DMS53 treated with DMSO at 0.1 percent for 48 hours (cell line): ENCODE measurements at regions not wholly inside any gene's neighbourhood (a gene's known extent, or its start where the extent isn't known, plus 50 kb on each side); places are given as distances from the start of the nearest gene placed in this dataset.

Experiments
- DNase-seq: peaks from one replicate; lab custom pipeline; 2025; ENCODE audit not compliant: unreplicated experiment; lab: John Stamatoyannopoulos, UW

- no peak for DNase-seq
Observed at GRCh38 chr9:107918749-107919148, 429.2 kb upstream of the KLF4 start.

DNA sequence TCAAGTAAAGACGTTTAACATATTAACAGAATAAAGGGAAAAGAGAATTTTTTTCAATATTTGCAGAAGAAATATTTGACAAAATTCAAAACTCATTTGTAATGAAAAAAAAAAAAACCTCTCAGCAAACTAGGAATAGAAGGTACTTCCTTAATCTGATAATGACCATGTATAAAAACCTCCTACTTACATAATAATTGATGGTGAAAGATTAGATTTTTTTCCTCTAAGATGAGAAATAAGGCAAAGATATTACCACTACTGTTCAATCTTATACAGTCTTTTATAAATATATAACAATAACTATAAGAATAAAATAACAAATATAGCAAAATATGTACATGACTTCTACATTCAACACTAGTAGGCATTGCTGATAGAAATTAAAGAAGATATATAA, 424.6 kb upstream of the KLF4 start:
- no peak for DNase-seq

- no peak for DNase-seq
Observed at GRCh38 chr9:107907715-107908114, 418.1 kb upstream of the KLF4 start.

DNA sequence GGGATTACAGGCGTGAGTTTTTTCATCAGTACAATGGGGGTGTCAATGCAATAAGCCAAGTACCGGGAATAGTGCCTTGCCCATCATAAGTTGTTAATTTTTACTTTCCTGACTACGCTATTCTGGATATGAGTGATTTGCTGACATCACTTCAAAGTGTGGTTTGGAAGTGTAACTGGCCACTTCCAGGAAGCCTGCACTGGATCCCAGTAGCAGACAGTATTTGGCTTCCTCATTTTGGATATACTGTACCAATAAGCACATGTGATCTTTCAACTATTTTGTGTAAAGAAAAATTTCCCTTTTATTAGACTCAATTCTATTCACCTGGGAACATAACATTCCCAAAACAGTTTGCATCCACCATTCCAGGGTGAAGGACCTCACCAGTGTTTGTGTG, 417.7 kb upstream of the KLF4 start:
- DNase-seq: no peak

- DNase-seq: no peak
Observed at GRCh38 chr9:107906074-107906473, 416.5 kb upstream of the KLF4 start.

GRCh38 chr9:107905308-107906020, 415.9 kb upstream of the KLF4 start:
- no peak for DNase-seq

GRCh38 chr9:107899961-107900330, 410.4 kb upstream of the KLF4 start:
- no peak for DNase-seq

GRCh38 chr9:107898761-107899160, 409.2 kb upstream of the KLF4 start:
- DNase-seq: no peak

DNA sequence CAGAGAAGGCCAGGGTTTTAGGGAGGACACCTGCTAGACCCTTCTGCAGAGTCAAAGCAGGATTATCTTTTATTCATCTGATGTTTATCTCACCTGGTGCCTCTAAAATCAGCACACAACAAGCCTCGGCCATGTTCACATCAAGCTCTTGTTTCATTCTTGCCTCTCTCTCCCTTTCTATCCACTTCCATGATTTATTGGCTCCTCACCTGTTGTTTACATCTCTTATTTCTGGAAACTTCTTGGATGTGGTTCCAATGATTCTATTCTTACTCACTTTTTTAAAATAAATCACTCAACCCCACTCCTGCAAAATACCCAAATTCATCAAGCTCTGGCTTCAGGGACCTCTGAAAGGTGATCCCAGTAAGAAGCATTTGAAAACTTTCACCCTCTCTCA, 407.0 kb upstream of the KLF4 start:
- no peak for DNase-seq

- no peak for DNase-seq
Observed at GRCh38 chr9:107895501-107896001, 406.0 kb upstream of the KLF4 start.

- no peak for DNase-seq
Observed at GRCh38 chr9:107894572-107895261, 405.1 kb upstream of the KLF4 start.

GRCh38 chr9:107890921-107891465, 401.4 kb upstream of the KLF4 start:
- DNase-seq: no peak

GRCh38 chr9:107888773-107889227, 399.2 kb upstream of the KLF4 start:
- DNase-seq: no peak

DNA sequence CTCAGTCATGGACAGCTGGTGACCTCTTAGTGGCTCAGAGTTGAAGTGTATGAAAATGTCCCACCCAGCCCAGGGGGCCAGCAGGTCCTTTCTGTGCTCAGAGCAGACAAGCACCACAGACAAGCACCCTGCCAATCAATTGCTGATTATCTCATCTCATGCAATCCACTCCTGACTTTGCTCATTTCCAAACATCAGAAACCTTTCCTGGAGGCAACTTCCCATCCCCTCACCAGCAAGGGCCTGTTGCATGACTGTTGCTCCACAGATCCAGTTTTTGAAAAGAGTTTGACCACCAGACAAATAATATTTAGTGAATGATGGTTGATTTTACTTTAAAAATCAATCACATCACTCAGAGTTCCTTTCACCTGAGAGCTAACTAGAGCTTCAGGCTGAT, 397.3 kb upstream of the KLF4 start:
- no peak for DNase-seq

- DNase-seq: no peak
Observed at GRCh38 chr9:107883496-107884124, 394.0 kb upstream of the KLF4 start.

- no peak for DNase-seq
Observed at GRCh38 chr9:107881626-107882300, 392.2 kb upstream of the KLF4 start.

DNA sequence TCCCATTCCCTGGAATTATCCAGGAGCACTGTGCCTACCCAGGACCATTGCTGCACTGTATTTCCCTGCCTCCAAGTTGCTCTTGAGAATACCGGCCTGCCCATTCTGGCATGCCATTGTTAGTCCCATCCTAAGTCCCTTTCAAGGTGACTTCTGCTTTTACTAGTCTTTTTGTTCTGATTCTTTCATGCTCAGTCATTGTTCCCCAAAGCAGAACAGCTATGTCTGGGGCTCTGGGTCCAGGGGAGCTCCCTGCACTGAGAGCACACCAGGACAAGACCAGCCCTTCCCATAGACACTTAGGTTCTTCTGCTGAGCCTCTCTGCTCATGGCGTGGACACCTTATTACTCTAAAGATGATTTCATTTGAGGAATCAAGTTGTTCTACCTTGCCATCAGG, 388.9 kb upstream of the KLF4 start:
- DNase-seq: no peak

- no peak for DNase-seq
Observed at GRCh38 chr9:107875571-107875980, 386.0 kb upstream of the KLF4 start.

- no peak for DNase-seq
Observed at GRCh38 chr9:107874591-107875369, 385.2 kb upstream of the KLF4 start.

- no peak for DNase-seq
Observed at GRCh38 chr9:107874137-107874536, 384.6 kb upstream of the KLF4 start.
